Activated CD8-positive, alpha-beta memory T cell treated with anti-CD3 and anti-CD28 coated beads for 48 hours (primary cell): ENCODE measurements at regions not wholly inside any gene's neighbourhood (a gene's known extent, or its start where the extent isn't known, plus 50 kb on each side); places are given as distances from the start of the nearest gene placed in this dataset.
"Not testable (repeated sequence)": the region's sequence is repeated elsewhere in the genome, so short reads cannot be mapped to it uniquely, and the experiment has no call there.

Experiments used
- DNase-seq, 3 experiments: peaks; one replicate each; pipeline ENCODE4 v3.0.0-alpha.2; 2020; ENCODE audit warnings: low read depth in 2 of 3, low spot score in 2 of 3

DNA sequence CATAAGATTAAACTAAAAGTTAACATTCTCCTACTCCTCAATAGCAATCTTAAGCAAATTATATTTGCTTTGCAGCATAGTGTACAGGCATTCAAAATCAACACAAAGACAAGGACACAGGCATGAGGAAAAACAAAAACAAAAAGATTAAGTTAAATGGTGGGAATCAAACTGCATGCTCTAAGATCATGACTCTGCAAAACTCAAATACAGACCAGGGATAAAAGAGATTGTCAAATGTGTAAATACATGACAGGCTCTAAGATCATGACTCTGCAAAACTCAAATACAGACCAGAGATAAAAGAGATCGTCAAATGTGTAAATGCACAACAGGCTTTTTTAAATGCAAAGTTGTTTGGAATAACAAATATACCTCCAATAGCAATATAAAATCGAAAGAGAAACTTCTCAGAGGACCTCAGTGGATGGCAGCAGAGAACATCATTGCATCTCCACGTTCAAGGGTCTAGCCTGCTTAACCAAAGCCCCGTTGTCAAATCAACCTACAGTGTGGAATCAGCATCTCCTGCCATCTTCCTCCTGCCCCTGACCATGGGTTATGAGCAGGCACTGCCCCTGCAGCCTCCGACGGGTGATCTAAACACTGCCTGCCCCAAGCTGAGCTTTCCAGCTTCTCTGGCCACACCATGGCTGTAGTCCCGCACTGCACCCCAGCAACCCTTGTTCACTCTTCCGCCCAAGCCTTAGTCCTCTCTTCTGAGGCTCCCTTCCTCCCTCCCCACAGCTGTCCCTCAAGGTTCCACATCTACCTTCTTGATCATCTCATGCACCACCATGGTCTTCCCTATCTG is 446.1 kb downstream of the SOX9 start:
- DNase-seq = no peak

DNA sequence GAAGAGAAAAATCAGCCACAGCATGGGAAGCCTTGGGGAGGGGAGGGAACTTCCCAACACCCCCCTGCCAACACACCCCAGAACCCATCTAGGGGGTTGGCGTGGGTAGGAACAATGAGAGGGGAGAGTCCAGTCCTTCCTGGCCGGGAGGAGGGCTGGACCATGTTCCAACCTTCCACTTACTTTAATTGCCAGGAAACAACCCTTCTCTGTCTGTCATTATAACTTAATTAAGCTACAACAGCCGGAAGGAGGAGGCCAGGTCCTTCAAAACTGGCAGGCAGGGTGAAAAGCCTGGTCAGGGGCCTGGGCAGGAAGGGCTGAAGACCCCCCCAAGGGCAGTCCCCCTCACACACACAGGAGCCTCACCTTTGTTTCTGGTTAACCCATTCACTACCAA is 447.0 kb downstream of the SOX9 start:
- DNase-seq = no peak

DNA sequence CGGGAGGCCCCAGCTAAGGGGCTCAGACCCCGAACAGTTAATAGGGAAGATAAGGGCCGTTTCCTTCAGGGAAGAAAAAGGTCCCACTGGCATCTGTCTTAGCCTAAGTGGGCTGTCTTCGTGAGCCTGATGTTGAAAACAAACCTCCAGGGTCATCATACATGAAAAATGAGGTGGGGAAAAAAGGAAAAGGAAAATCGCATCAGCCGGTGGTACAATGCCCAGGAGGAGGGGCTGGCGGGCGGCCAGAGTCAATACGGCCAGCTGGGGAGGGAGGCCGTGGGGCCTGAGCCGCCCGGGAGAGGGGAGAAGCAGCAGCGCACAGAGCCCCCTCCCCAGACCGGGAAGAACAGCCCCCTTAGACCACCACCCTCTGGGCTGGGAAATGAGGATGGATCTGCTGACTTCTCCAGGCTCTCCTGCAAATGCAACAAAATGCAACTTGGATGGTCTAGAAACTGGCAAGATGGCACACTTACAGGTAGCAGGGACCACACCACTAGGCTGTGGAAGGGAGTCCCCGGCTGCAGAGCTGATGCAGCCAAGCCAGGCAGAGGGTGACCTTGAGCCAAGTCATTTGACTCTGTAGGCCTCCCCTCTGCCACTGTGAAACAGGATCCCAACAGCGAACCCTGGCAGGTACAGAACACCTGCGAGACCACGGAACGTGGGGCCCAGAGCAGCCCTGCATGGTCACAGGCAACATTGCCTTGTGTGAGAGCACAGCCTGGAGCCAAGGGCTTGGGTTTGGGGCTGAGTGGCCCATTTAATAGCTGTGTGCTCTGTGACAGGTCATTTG is 448.5 kb downstream of the SOX9 start:
- DNase-seq = no peak

DNA sequence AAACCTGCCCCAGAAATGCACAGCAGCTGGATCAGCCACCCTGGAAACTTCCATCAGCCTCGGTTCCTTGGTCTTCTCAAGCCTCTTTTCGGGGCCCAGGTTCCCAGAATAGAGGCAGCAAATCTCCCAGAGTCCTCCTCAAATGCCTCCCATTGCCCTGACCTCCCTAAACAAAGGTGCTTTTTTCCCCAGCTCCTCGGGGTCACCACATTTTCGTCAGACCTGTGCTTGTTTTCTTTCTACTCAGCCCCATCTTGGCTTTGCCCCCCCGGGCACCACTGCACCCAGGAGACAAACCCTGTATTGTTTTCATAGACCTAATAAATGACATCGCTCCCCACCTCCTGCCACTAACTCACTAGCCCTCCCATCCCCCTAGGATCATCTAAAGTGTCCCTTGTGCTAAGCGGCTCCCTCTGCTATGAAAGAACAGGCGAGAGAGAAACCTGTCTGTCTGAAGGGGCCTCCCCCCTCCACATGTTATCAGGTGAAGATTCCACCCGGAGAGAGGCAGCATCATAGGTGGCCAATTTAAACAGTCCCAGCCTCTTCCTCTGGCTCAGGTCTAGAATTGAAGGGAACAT is 451.1 kb downstream of the SOX9 start:
- DNase-seq = no peak

DNA sequence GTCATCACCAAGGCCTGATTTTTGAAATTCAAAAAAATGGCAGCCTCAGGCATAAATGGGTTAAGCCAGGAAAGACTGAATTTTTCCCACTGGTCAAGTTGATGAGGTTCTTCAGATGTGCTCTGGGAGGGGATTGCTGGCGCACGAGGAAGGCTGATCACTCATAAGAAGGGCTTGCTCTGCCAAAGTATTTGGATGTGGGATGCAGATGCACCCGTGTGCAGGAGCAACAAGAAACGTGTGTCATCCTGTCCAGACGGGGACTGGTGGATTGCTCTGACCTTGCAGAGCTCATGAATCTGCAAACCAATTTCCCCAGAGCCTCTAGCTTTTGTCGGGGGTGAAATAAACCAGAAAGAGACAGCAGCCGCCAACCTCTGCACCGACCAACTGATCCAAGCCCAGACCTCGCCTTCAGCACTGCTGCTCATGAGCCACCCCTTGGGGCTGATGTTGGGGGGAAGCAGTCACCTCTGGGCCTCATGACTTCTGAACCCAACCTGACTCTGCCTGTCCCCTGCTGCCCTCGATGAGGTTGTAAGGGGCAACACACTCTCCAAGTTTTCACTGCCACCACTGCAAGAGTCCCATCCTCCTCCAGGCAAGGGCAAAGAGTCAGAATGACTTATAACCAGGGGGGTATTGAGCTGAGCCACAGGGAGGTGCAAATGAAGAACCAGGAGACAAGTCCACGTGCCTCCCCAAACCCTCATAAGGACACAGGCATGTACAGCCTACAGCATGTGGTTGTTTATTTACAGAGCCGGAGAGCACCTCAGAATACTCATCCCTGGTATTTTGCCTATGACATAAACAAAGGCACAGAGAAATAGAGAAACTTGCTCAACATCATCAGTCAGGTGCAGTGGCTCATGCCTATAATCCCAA is 452.0 kb downstream of the SOX9 start:
- DNase-seq = no peak

DNA sequence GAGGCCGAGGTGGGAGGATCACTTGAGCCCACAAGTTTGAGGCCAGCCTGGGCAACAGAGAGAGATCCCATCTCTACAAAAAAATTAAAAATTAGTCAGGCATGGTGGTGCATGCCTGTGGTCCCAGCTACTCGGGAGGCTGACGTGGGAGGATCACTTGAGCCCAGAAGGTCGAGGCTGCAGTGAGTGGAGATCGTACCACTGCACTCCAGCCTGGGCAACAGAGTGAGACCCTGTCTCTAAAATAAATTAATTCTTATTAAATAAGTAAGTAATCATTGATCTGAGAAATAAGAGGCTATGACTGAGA is 452.6 kb downstream of the SOX9 start:
- not testable (repeated sequence) for DNase-seq

DNA sequence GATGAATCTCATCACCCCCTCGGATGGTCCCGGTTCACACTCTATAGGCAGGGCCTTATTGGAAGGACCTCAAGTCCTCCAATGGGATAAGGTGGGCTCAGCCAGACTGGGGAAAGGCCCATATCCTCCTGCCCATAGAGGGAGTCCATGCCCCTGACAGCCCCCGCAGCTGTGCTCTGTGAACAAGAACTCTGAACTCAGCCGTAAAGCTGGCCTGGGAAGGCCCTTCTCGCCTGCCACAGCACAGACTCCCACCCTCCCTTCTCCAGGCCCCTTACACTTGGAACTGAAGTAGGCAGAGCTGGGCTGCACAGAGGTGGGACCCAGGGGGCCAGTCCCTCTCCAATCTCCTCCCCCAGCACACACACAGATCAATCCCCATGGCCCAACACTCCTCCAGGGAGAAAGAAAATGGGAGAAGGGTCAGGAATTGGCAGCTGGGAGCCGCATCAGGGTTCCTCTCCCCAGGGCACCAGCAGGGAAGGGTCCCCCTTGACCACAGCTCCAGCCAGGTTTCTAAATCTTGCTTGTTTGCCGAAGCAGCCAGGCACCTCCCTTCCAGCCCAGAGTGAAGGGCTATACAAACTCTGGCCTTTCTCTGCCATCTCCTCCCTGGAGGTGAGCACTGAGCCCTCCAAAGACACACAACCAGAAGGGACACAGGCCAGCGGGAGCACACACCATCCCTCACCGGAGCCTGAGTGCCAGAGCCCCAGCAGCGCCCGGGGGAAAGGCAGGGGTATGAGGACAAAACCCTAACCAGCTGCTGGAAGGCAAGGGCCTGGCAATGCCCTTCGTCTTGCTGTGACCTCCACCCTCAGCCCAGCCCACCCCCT is 454.1 kb downstream of the SOX9 start:
- DNase-seq = no peak

DNA sequence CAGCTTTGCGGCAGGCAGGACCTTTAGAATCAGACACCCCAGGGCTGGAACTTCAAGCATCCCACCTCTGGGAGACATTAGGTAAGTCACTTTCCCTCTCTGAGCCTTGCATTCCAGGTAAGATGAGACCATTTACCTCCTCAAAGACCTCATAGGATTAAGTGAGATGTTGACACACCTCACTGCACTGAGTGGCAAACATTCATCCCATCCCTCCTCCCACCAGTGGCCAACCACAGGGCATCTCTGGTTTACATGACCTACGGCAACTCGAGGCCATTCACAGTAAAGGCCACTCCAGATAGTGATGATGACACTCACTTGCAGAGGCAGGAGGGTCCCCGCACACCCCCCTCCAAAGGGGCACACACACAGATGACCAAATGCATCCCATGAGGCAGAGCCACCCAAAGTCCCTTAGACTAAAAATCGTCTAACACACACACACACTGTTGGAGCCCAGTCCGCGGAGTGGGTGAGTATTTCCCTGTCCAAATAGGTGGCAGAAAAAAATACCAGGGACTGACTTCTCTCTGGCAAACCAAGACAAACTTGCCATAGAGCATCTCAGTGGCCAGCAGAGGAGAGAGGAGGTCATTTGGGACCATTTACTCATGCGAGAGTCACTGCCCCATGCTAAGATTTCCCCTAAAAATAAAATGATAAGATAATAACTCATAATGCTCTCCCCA is 454.9 kb downstream of the SOX9 start:
- no peak for DNase-seq

DNA sequence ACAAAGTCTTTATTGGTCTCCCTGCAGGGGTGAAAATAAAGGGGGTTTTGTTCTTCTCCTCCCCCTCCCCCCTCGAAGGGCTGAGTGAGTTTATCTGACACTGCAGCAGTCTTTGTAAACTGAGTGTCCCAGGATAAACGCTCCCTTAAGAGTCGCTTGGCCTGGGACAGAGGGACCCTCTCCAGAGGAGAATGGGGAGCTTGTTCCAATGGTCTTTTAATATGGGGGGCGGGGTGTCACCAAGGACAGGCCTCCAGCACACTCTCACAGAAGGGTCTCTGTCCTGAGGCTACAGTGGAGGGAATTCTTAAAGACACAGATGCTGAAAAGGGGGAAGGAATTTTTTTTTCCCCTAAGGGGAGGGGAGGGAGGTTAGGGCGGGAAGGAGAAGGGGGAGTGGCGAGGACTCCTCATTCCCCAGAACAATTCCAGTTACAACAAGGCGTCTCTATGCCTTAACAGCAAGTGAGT is 455.5 kb downstream of the SOX9 start:
- DNase-seq = no peak

DNA sequence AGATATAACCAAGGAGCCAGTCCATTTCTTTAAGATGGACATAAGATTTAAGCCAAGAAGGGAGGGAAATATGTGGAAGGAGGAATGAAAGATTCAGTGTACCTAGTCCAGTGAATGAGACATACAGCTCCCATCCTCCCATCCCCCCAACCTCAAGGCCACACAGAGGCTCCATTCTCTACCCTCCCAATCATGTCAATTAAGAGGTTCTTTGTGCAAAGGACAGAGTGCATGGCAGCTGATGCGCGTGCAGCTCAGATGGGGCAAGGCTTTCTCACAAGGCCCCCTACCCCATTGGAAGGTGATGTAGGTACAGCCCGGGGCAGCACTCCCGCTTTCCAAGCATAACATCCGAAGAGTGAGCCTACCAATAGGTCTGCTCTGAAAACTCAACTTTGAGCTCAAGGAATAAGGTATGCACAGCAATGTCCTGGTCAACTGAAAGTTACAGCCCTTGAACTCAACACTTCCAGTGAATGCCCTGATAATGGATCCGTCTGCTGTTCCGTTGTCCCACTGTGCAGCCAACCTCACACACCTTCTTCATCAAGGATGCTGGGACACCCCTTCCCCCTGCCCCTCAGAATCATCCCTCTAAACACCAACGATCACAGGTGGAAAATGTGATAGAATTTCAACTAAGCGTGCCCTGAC is 458.1 kb downstream of the SOX9 start:
- no peak for DNase-seq

DNA sequence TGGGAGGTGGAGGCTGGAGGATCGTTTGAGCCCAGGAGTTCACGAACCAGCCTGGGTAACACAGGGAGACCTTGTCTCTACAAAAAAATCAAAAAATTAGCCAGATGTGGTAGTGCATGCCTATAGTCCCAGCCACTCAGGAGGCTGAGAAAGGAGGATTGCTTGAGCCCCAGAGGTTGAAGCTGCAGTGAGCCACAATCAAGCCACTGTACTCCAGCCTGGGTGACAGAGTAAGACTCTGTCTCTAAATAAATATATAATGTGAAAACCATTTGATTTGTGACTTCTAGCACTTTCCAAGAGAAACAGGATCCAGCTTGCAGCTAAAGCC is 459.1 kb downstream of the SOX9 start:
- no peak for DNase-seq

DNA sequence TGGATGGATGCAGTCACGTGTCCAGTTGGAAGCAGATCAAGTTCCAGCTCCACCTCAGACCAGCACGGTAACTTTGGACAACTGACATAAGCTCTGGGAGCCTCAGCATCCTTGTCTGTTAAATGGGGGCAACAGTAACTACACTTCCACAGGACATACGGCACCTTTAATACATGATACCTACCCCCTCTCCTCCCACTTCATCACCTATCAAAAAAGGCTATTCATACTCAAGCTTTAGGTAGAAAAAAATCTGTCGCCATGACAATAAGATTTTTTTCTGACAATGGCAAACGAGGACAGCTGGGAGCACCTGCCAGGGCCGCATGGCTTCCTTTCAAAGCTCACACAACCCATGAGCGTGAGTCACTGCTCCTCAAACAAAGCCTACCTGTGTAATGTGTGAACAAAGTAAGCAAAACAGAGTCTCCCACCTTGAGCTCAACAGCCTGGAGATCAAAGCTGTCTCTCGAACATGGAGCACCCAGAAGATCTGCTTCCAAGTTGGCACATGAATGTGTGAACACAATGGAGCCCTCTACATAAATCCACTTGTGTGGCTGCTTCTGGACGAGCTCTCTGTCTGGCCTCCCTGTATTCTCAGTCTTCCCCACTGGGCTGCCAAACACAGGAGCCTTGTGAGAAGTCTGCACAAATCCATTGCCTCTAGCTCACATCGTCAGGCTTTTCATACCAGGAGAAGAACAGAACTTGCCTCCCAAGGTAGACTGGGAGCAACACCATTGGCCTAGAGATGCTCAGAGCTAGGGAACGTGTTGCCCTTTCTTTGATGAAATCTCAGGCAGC is 459.7 kb downstream of the SOX9 start:
- no peak for DNase-seq

DNA sequence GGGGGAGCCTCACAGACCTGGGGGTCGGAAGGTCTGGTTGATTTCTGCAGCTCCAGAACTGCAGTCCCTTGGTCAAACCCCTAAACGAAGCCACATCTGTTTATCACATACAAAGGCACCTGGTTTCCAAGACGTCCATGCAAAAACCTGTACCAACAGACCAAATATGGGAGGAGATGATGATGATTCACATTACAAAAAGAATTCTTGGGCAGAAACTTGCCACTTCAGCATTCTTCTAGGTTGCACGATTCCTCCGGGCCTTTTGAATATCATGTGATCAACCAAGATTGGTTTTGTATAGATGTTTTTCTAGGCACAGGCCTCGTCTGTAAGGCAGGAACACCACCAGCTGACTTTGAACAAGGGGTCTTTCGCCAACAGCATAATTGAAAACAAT is 466.3 kb downstream of the SOX9 start:
- DNase-seq = no peak

DNA sequence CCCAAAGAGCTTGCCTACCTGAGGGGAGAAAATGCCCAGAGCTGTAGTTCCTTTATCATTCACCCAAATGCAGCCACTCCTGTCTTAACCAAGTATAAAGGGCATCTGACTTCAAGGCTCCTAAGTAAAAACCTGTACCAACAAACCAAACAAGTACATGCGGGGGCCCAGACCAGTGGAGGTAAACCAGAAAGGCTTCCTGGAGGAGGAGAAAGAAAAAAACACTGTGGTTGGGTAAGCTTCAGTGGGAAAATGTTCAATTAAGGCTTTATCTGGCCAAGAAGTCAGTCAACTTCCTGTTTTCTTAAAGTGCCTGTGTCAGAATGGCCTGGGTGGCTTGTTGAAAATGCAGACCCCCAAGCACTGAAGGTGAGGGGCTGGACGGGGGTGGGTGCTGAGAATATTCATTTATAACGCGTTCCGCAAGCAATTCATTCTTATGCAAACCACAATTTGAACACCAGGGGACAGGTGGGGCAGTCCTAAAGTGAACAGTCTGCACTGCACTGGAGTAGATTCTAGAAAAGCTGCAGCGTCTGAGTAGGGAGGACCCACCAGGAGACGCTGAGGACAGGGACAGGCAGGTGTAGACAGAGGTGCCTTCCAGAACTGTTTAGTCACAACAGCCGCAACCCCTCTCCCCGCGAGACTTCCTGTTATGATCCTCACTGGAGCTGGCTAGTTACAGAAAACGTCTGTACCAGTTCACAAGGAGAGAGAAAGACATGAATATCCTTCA is 467.1 kb downstream of the SOX9 start:
- DNase-seq = no peak

DNA sequence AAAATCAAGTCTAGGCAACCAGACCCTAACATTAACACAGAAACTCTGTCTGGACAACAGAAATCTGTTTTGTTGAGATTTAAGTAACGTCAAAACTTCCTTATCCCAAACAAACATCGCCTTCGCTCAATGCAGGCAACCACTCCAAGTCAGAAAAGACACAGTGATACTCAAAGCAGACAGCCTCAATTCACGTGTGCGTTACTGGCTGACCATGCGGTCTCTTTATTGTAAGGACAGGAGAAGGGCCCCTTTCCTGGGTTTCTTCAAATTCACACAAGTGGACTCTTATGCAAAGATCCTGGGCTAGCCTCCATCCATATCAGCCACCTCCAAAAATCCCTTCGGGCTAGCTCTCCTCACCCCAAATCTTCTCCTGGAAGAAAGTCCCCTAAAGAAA is 467.7 kb downstream of the SOX9 start:
- no peak for DNase-seq

DNA sequence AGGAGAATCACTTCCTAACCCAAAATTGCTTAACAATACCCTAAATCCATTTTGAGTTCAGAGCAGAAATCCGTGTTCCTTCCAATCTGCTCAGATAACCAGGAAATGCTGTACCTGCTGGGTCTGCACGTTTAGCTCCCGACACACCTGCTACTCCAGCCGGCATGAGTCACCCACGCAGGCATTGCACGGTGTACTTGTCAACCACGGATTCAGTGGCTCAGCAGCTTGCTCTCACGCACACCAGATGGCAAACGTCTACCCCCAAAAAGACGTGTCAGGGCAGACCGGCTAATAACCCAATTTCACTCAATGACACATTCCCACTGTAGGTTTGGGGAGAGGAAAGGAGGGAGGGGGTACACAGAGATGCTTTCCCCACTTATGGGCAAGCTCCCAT is 468.1 kb downstream of the SOX9 start:
- no peak for DNase-seq

DNA sequence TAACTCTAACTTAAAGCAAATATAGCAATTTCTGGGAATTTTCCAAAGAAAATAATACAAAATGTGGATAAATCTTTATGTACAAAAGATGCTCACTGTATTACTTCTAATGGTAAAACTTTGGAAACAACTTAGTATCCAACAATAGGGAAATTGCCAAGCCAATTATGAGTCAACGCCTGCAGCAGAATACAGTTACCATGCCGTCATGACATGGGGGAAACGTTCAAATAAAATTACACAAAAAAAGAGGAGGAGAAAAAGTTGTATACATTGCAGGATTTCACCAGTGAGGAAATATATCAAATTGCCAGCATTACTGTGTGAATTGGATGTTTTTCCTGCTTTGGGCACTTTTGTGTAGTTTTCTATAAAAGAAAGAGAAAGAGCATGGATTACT is 469.6 kb downstream of the SOX9 start:
- no peak for DNase-seq

DNA sequence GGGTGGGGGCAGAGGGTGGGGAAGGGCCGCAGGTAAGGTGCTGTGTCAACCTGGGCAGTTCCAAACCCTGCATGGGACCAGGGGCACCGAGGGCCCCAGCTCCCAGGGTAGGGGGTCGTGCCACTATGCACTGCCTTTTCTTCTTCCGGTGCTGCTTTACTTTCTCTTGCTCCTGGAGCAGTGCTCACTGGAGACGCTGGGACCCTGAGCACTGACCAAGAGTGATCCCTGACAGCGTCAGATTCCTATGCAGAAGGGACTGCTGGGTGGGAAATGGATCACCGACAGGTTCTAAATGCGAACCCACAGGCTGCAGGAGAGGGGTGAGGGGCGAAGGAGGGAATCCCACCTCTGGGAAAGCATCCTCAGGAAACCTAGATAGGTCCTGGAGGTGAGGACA is 470.1 kb downstream of the SOX9 start:
- DNase-seq = no peak
